ENCODE measurements at regions not wholly inside any gene's neighbourhood (a gene's known extent, or its start where the extent isn't known, plus 50 kb on each side); places are given as distances from the start of the nearest gene placed in this dataset.

GRCh38 chr2:39516347-39517101, 79.4 kb upstream of the MAP4K3 start (continued):
- TF ChIP-seq THAP9 (CRISPR knock-in tag; IDR thresholded peaks at IDR 0.05; ENCODE audit: borderline replicate concordance) (peak; percentile 55; the same call in 1 of the 2 replicates), ZNF567 (CRISPR knock-in tag; IDR thresholded peaks at IDR 0.05; ENCODE audit: borderline replicate concordance) (no peak), MBNL3 (CRISPR knock-in tag; conservative IDR thresholded peaks at IDR 0.05) (no peak), ZNF709 (CRISPR knock-in tag; IDR thresholded peaks at IDR 0.05) (no peak), ETV5 (CRISPR knock-in tag; IDR thresholded peaks at IDR 0.05; ENCODE audit: borderline replicate concordance) (peak; percentile 96), THYN1 (CRISPR knock-in tag; IDR thresholded peaks at IDR 0.05; ENCODE audit: borderline replicate concordance, low read depth) (no peak), SIX1 (CRISPR knock-in tag; IDR thresholded peaks at IDR 0.05; ENCODE audit: borderline replicate concordance) (0 out of 2 replicates have a peak, but pooled peaks have one; percentile 6), ZNF569 (CRISPR knock-in tag; IDR thresholded peaks at IDR 0.05; ENCODE audit: borderline replicate concordance) (no peak), PHF8 (CRISPR knock-in tag; IDR thresholded peaks at IDR 0.05) (0 out of 2 replicates have a peak, but pooled peaks have one; percentile 21), ATF4 (CRISPR knock-in tag; IDR thresholded peaks at IDR 0.05) (no peak; a peak in 1 of 4 replicates), ZNF781 (CRISPR knock-in tag; IDR thresholded peaks at IDR 0.05; ENCODE audit: borderline replicate concordance, not compliant biosample characterization) (peak; percentile 43), XRCC5 (optimal IDR thresholded peaks at IDR 0.05; ENCODE audit: low read length) (no peak), ZNF563 (CRISPR knock-in tag; IDR thresholded peaks at IDR 0.05) (no peak), HNRNPUL1 (IDR thresholded peaks at IDR 0.05; ENCODE audit: low read depth, low read length) (no peak), HHEX (CRISPR knock-in tag; IDR thresholded peaks at IDR 0.05) (no peak), ATF6 (CRISPR knock-in tag; conservative IDR thresholded peaks at IDR 0.05) (no peak), ZNF468 (CRISPR knock-in tag; IDR thresholded peaks at IDR 0.05) (no peak), FOXM1 (CRISPR knock-in tag; IDR thresholded peaks at IDR 0.05) (no peak), NBN (conservative IDR thresholded peaks at IDR 0.05) (no peak), CENPT (CRISPR knock-in tag; IDR thresholded peaks at IDR 0.05; ENCODE audit: low read depth) (no peak), MIXL1 (CRISPR knock-in tag; IDR thresholded peaks at IDR 0.05) (peak; percentile 16; the same call in 1 of the 2 replicates), ZBTB7B (CRISPR knock-in tag; IDR thresholded peaks at IDR 0.05) (no peak; the same call in 1 of the 2 replicates), ZNF430 (CRISPR knock-in tag; IDR thresholded peaks at IDR 0.05) (no peak)
- TF ChIP-seq, protein P1, sequence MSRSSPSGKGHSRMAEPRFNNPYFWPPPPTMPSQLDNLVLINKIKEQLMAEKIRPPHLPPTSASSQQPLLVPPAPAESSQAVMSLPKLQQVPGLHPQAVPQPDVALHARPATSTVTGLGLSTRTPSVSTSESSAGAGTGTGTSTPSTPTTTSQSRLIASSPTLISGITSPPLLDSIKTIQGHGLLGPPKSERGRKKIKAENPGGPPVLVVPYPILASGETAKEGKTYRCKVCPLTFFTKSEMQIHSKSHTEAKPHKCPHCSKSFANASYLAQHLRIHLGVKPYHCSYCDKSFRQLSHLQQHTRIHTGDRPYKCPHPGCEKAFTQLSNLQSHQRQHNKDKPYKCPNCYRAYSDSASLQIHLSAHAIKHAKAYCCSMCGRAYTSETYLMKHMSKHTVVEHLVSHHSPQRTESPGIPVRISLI (CRISPR knock-in tag; IDR thresholded peaks at IDR 0.05; ENCODE audit: borderline replicate concordance): no peak
